OCI-LY3 (cell line): ENCODE measurements at regions not wholly inside any gene's neighbourhood (a gene's known extent, or its start where the extent isn't known, plus 50 kb on each side); places are given as distances from the start of the nearest gene placed in this dataset.

Source experiments
- H2AFZ ChIP-seq: fragments of 200-600, 300-600 bp; shearing (Covaris generic); 2 replicates; pipeline ENCODE4 v1.6.0; 2014; ENCODE audit warnings: antibody characterized with exemption, low read depth, low read length
- H3K27ac ChIP-seq: fragments of 200-600, 300-600 bp; sonication (generic); 2 replicates; pipeline ENCODE4 v1.5.1; 2014; ENCODE audit warnings: mild to moderate bottlenecking, low read length, moderate library complexity, mixed read lengths
- H3K27me3 ChIP-seq: fragments of 200-600, 300-600 bp; sonication (generic); 2 replicates; pipeline ENCODE4 v1.6.1; 2014; ENCODE audit warnings: low read depth, low read length, mixed read lengths
- H3K36me3 ChIP-seq: fragments of 200-600, 300-600 bp; sonication (generic); replicated peaks from 2 replicates; pipeline ENCODE3; 2014; ENCODE audit warnings: low read depth, low read length, mixed read lengths
- H3K4me1 ChIP-seq: fragments of 300-600, 200-600 bp; sonication (generic); 2 replicates; pipeline ENCODE4 v1.6.1; 2014; ENCODE audit warnings: low read length, mixed read lengths
- H3K4me2 ChIP-seq: fragments of 200-600, 300-600 bp; sonication (generic); 2 replicates; pipeline ENCODE4 v1.6.1; 2014; ENCODE audit warnings: low read length, mixed read lengths
- H3K4me3 ChIP-seq: fragments of 300-600, 200-600 bp; sonication (generic); 2 replicates; pipeline ENCODE4 v1.5.1; 2014; ENCODE audit warnings: antibody characterized with exemption, mild to moderate bottlenecking, low read length, moderate library complexity
- H3K79me2 ChIP-seq: fragments of 300-600, 200-600 bp; shearing (Covaris generic); 2 replicates; pipeline ENCODE4 v1.6.1; 2014; ENCODE audit warnings: mild to moderate bottlenecking, low read length, mixed read lengths
- H3K9ac ChIP-seq: fragments of 300-600, 200-600 bp; shearing (Covaris generic); 2 replicates; pipeline ENCODE4 v1.6.0; 2014; ENCODE audit warnings: mild to moderate bottlenecking, low read length, moderate library complexity
- H3K9me3 ChIP-seq: fragments of 200-600, 300-600 bp; shearing (Covaris generic); 2 replicates; pipeline ENCODE4 v1.6.1; 2014; ENCODE audit warnings: low read length, mixed read lengths; ENCODE audit not compliant: insufficient read depth
- H4K20me1 ChIP-seq: fragments of 200-600, 300-600 bp; sonication (generic); 2 replicates; pipeline ENCODE4 v1.6.1; 2016; ENCODE audit warnings: low read length, mixed read lengths; ENCODE audit not compliant: insufficient read depth
- CTCF ChIP-seq: fragments of 200-600, 300-600 bp; sonication (generic); IDR thresholded peaks from 2 replicates; pipeline ENCODE4 v1.5.1; 2014; ENCODE audit warnings: antibody characterized with exemption, low read length, low read depth
- EZH2phosphoT487 ChIP-seq: fragments of 200-600 bp; shearing (Covaris generic); IDR thresholded peaks from 2 replicates; pipeline ENCODE4 v1.6.1; 2018; ENCODE audit warnings: antibody characterized with exemption, mixed run types, low read depth

GRCh38 chr3:174716956-174717505, 142.1 kb upstream of the NAALADL2 start:
- no peaks in the 10 kb centered on the region for H3K9me3 ChIP-seq
- no peak overlapping the region for H3K9ac ChIP-seq
- H3K4me2 ChIP-seq = peak overlapping the region; percentile 33
- peaks cover 17% of the 10 kb centered on the region for H3K4me1 ChIP-seq
- no peaks in the 10 kb centered on the region for H3K36me3 ChIP-seq
- TF ChIP-seq CTCF (no peak), EZH2phosphoT487 (no peak)
- H2AFZ ChIP-seq = no peak overlapping the region
- H3K79me2 ChIP-seq = no peaks in the 10 kb centered on the region
- H3K27me3 ChIP-seq = no peaks in the 10 kb centered on the region
- H4K20me1 ChIP-seq = no peaks in the 10 kb centered on the region
- no peak overlapping the region for H3K27ac ChIP-seq
- no peak overlapping the region for H3K4me3 ChIP-seq

DNA sequence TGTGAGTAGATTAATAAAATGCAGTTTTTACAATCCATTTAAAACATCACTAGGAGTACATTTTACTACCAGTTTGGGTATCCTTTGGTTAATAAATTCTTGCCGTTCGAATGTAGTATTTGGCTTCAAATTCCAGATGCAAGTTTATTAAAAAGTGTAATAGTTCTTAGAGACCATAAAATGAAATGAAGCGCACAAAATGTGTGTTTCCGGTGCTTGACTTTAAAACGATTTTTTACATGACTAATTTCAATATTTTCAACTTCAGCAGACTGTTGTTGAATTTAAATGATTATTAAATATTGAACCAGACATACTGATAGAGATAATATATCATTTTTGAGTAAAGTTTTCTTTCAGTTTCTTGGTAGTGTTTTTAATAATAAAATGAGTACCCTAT, 138.4 kb upstream of the NAALADL2 start:
- no peak overlapping the region for H3K27ac ChIP-seq
- no peaks in the 10 kb centered on the region for H4K20me1 ChIP-seq
- no peaks in the 10 kb centered on the region for H3K79me2 ChIP-seq
- H2AFZ ChIP-seq = no peak overlapping the region
- H3K9ac ChIP-seq = no peak overlapping the region
- H3K4me1 ChIP-seq = peaks cover 12% of the 10 kb centered on the region
- no peak overlapping the region for H3K4me3 ChIP-seq
- no peaks in the 10 kb centered on the region for H3K36me3 ChIP-seq
- no peaks in the 10 kb centered on the region for H3K27me3 ChIP-seq
- no peak overlapping the region for H3K4me2 ChIP-seq
- H3K9me3 ChIP-seq = no peaks in the 10 kb centered on the region
- TF ChIP-seq EZH2phosphoT487 (no peak), CTCF (no peak)

DNA sequence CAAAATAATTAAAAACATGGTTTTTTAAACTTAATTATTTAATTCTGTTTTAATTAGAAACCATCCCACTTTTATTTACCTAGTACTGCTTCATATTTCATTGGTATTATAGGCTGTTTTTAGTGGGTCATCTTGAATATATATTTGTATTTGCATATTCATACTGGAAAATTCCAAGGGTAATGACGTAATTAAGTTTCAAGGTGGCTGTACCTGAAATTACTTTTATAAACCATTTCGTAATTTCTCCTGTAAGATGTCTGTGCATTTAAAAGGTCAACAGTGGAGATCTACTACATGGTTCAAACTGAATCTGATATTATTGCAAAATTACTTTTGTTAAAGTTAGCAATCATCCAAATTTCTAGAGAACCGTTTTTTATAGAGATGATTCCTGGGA, 133.8 kb upstream of the NAALADL2 start:
- no peak for TF ChIP-seq EZH2phosphoT487
- TF ChIP-seq CTCF = no peak
- Histone ChIP-seq H3K9ac (no peak overlapping the region), H3K9me3 (no peaks in the 10 kb centered on the region), H3K79me2 (no peaks in the 10 kb centered on the region), H3K4me3 (no peak overlapping the region), H3K27ac (no peak overlapping the region), H3K4me1 (no peaks in the 10 kb centered on the region), H3K27me3 (no peaks in the 10 kb centered on the region), H3K36me3 (no peaks in the 10 kb centered on the region), H4K20me1 (no peaks in the 10 kb centered on the region), H2AFZ (no peak overlapping the region), H3K4me2 (no peak overlapping the region)

DNA sequence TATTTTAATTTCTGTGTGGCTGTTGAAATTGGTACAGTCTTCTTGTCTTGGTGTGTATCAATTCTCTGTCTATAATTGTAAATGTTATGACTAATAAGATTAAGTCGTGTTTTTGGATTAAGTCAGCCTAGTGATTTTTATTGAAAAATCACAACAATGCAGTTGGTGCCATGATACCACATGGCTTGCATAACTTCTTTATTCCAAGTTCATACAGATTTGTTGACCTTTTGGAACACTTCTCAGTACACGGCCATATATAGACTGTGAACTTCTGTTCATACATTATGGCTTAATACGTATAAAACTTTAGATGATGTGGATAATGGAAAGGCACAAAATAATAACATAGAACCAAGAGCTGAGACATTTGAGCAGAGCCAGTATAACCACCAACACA, 121.2 kb upstream of the NAALADL2 start:
- H3K4me1 ChIP-seq = no peaks in the 10 kb centered on the region
- no peak overlapping the region for H3K4me2 ChIP-seq
- H3K9ac ChIP-seq = no peak overlapping the region
- no peak overlapping the region for H2AFZ ChIP-seq
- H3K9me3 ChIP-seq = no peaks in the 10 kb centered on the region
- TF ChIP-seq EZH2phosphoT487 (no peak), CTCF (no peak)
- no peak overlapping the region for H3K27ac ChIP-seq
- H3K36me3 ChIP-seq = no peaks in the 10 kb centered on the region
- H3K4me3 ChIP-seq = no peak overlapping the region
- no peaks in the 10 kb centered on the region for H4K20me1 ChIP-seq
- no peaks in the 10 kb centered on the region for H3K27me3 ChIP-seq
- no peaks in the 10 kb centered on the region for H3K79me2 ChIP-seq
